Left colon (tissue), 2 donors: ENCODE measurements at regions not wholly inside any gene's neighbourhood (a gene's known extent, or its start where the extent isn't known, plus 50 kb on each side); places are given as distances from the start of the nearest gene placed in this dataset.

Source experiments
- ATAC-seq: fragments of 200-7000 bp; cut with Tn5 transposase; one replicate; pipeline ENCODE4 v1.9.1; 2020; ENCODE audit warnings: mild to moderate bottlenecking, moderate library complexity
- DNase-seq, 2 donors: peaks; one replicate each; pipeline ENCODE4 v3.0.0-alpha.2; 2020
- intact Hi-C, 2 donors: fragments of 100-400 bp; cut with DNase I in 1 of 2; cut with micrococcal nuclease in 1 of 2; formaldehyde crosslinking; loops; one replicate each; pipeline versions ENCODE4 v1.11.2 to v1.14.0; 2022; cut with DNase I, micrococcal nuclease
- donor health status: DM: no; HTN: no; CAD: no.
- donor health status: DM: yes; HTN: yes; CAD: no.

DNA sequence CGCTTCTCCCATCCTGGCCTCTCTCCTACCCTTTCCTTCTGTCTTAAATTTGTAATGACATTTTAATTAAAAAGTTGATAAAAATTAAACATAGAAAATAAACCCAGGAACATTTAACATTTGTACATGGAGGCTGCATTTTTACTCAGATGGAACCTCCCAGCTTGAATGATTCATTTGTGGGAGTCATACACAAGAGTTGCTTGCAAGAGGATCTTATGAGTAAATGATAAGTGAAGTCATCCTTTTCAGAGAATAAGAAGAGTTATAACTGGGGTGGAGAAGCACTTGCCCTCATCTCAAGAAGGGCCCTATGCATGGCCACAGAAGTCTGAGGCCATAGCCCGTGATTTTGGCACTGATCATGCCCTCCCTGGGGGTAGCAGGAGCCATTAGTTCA lies 482.9 kb upstream of the BOD1L1 start:
- no peak for ATAC-seq
- intact Hi-C loops = no loop called here
- no peak for DNase-seq

DNA sequence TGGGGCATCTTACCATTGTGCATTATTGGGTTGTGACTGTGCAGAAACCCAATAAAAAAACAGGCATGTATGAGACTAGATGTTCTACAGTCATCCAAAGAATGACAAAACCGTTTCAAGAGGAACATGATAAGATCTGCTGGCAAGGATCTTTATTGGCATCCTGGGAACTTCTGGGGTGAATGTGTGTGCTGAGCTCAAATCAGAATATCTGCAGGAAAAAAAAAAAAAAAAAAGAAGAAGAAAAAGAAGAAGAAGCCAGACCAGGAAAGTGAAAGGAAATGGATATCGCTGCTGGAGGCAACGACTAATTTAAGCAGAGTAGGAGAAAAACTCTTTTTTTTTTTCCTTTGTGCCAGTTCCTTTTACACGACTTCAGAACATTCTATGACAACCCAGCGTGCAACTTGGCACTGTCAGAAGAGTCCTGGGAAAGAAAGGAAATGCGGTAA lies 484.2 kb upstream of the BOD1L1 start:
- ATAC-seq = no peak
- intact Hi-C loops = no loop called here
- no peak for DNase-seq

DNA sequence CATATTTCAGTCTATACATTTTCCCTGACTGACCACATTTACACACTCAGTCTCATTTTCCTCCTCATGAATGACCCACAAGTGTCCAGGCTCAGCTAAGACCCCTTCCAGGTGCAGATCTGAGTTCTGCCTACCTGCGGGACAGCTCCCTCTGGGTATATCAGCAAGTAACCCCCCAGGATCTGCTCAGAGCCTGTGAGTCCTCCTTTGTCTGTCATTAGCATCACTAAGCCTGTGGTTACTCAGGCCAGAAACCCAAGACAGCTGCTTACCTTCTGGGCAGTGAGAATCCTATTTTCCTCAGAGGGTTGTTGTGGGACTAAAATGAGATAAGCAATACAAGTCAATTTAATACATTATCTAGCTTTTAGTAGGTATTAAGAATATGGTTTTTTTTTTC lies 487.6 kb upstream of the BOD1L1 start:
- intact Hi-C loops = no loop called here
- ATAC-seq = no peak
- DNase-seq = no peak

DNA sequence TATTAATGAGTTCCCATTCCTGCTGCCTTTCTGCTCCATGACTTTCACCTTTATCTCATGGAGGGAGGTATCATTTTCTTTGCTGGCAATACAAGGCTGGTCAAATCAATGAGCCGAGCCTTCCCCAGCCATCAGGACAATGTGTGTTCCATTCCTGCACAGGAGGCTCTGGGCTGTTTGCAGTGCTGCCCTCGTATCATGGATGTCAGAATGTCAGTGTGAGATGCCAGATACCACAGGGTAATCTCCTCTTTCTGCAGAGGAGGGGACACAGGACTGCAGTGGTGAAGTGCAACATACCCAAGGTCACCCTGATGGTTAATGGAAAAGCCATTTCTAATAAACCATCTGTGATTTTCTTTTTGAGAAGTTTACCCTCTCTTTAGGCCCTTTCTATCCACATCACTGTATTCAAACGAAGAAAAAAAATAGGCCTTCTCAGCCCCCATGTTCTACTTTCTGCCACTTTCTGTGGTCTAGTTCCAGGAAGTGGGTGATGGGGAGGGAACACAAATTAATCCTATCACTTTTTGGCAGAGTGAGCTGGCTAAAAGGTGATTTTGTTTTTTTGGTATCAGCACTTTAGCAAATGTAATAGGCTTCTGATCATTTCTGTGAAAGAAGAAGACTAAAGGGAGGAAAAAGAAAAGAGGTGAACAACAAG lies 490.2 kb upstream of the BOD1L1 start:
- intact Hi-C loops = no loop called here
- ATAC-seq = no peak

DNA sequence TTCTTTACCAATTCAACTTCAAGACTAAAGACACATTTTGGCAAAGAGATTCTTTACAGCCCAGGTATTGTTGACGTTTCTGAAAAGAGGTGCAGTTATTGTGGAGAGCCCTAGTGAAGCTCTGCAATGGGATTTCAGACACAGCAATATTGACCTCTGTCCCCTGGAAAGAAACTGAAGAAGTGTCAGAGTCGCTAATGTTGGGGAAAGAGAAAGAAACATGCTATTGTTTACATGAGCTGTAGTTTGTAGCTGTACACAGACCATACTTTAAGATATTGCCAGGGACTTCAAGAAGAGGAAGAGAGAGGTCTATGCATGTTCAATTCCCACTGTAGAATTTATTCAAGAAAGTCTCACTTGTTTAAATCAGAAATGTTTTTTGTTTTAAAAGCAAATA lies 497.3 kb upstream of the BOD1L1 start:
- intact Hi-C loops = no loop called here
- ATAC-seq (no peak), DNase-seq (no peak)

More for the DNA sequence above, 490.2 kb upstream of the BOD1L1 start:
- DNase-seq = no peak

DNA sequence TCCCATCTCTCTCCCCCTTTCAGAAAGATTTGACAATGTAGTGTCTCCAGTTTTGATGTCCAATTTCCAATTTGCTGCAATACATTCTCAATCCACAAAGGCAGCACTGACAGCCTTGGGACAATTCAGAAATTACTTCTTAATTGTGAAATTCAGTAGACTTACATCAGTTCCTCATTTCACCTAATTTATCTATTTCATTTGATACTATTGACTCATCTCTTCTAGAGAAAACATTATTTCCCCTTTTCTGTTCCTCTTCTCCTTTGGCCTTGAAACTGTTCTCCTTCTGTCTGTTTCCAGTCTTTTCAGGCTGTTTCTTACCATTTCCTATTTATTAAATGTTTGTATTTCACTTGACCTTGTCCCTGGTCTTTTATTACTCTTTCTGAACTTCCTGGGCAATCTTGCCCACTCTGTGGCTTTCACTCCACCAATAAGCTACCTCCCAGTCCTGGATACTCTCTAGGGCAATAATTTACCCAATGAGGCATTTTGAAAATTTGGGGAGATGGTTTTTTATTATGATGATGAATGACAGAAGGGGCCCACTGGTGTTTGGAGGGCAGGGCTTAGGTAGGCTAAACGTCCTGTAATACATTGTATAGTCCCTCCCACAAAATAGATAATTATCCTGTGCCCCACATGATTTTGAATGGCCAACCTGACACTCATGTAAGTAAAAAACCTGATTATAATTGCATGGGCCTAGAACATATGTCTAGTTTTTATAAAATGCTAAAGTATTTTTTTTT lies 498.0 kb upstream of the BOD1L1 start:
- DNase-seq = no peak
- intact Hi-C loops = no loop called here
- no peak for ATAC-seq

DNA sequence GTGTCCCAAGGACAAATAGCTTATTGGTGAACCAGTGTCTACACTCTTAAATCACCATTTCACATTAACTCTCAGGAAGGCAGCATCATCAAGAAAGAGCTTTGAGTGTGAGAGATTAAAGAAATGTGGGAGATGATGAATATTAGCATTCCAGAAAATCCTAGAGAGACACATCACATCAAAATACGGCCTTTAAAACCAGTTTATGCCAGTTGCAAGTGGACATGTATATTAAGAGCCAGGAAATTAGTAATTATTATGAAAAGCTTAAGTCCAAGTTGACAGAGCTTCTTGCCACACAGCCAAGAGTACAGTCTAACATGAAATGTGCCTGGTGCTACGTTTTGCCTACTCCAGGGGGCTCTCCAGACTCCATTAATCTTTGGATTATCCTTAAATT lies 503.0 kb upstream of the BOD1L1 start:
- no peak for ATAC-seq
- intact Hi-C loops = no loop called here
- DNase-seq = no peak

DNA sequence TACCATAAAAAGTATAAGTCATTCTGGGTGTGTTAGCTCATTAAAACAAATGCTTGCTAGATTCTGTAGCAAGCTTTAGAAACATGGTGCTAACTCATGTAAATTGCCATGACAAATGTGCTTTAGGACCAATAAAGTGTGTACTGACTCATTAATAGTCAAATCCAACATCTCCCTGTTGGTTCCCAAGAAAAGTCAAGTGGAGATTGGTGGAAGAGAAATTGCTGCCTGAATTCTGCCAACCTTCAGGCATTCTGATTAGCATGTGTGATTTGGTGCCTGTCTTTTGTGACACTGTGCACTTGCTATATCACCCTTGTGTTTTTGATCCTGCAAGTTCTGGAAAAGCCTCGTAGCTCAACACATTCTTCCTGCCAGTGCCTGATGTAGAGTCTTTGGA lies 503.8 kb upstream of the BOD1L1 start:
- intact Hi-C loops = no loop called here
- ATAC-seq = no peak

DNA sequence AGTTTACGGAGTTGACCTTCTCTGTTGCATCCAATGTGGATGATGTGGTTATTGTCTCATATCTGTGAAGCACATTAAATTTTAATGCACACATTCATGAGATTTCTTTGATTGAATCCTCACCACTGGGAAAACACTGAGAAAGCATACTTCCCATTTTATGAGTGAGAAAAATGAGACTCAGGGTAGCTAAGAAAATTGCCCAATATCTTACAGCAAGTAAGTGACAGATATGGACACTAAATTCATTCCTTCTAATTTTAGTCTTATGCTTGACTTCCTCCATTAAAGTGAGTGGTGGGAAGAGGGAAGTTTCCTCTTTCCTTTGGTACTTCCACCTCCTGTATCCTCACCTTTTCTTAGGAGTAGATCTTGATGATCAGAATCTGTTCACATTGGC lies 504.8 kb upstream of the BOD1L1 start:
- DNase-seq (no peak), ATAC-seq (no peak)
- intact Hi-C loops = no loop called here

More for the DNA sequence above, 503.8 kb upstream of the BOD1L1 start:
- DNase-seq = no peak

DNA sequence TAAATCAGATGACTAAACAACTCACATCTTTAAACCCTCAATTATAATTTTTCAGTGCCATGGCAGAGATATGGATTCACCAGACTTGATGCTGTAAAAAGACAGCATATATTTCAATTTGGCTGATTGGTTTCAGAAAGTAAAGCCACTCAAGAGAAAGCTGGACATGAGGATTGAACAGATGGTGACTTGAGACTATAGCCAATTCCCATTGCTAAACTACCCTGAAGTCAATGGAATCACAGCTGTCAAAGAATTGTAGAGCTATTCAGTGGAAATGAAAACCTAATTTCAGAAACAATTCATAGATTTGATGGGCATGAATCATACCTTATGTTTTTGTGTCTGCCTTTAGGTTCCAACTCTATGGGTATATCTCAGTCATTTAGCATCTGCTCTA lies 510.6 kb upstream of the BOD1L1 start:
- intact Hi-C loops = no loop called here
- DNase-seq (no peak), ATAC-seq (no peak)

DNA sequence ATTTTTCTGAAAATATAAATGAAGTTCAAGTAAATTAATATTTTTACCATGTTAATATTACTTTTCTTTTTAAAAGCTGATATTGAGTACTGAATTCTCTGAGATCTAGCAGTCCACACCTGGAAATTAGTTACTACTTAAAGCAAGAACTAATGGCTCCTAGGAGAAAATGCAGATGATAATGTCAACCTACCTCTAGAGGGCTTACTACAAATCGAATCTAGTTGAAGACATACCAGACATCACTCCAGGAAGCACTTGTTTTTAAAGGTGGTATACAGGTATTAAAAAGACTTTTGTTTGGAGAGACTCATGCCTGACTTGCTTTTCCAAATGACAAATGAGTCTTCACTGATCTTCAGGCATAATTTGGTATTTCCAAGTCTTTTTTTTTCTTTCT lies 516.4 kb upstream of the BOD1L1 start:
- no peak for ATAC-seq
- no peak for DNase-seq

DNA sequence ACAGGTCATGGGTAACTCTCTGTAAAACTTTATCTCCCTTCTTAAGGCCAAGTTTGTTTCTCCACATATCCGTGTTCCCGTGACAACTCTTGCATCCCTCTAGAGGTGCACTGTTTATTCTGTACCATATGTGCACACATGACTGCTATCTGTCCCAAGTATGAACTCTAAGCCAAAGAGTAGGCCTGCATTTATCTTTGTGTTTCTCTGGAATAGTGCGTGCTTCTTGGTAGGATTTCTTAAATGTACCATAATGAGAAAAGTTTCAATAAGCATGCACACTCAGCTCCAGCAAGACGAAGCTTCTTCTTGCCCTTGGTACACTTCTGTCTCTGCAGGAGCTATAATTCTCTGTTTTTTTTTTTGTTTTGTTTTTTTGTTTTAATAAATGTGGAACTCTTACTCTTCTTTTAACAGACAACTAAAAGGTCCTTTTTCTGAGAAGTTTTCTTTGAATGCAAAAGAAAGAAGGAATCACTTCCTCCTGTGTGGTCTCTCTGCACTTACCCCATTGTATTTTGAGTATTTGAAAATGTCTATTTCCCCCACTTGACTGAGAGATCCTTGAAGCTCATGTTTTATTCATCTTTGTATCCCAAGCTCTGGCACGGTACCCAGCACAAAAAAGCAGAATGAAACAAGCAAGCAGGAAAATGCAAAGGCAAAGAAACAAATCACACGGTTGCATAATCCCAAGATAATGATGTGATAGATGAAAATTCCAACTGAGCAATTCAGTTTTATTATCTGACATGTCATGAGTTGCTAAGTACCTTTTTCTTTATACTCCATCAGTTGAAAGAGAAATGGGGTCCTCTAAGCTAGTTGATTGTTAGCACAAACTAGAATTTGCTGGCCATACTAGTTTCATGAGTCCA lies 521.9 kb upstream of the BOD1L1 start:
- intact Hi-C loops = no loop called here

More for the DNA sequence above, 516.4 kb upstream of the BOD1L1 start:
- intact Hi-C loops = no loop called here

DNA sequence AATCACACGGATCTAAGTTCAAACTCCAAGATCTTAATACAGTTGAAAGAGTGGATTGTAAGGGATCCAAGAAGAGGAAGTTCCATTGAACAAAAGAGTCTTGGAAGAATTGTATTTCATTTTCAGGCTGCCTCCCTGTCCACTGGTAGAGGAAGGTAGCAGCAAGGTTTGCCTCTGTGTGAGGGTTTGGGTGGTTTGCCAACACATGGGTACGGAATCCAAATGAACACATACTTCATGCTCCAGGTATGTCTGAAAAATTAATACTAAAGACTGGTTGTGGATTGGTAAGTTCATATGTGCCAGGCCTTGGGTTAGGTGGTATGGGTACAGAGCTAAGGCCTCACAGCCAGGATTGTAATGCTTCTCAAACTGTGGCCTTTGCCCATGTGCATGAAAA lies 523.6 kb upstream of the BOD1L1 start:
- intact Hi-C loops = no loop called here
- no peak for ATAC-seq
- no peak for DNase-seq

More for the DNA sequence above, 521.9 kb upstream of the BOD1L1 start:
- no peak for DNase-seq
- no peak for ATAC-seq

DNA sequence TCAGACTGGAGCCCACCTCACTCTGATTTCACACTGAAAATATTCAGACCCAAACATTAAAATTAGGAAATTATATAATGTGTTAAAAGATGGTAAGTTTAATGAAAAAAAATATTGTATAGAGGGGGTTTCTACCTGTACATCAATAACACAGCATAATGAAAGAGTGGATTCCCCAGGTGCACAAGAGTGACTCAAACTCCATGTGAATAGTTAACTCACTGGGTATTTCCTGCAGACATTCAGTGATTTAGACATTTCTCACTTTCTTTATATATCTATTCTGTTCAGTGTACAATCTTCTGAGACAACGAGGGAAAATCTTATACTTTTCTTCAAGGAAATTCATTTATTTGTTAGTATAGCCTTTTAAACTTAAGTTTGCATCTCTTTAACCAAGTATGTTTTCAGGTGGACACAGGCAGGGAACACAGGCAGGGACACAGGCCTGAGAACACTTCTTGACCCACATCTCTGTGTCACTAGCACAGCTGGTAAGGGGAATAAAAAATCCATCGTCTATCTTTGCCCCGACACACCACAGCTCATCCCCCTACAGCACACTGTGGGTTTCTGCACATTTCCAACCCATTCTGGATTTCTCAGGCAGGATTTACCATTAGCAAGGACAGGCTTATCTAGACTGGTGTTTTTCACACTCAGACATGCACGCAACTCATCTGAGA lies 525.5 kb upstream of the BOD1L1 start:
- intact Hi-C loops = no loop called here
- no peak for DNase-seq
- ATAC-seq = no peak

DNA sequence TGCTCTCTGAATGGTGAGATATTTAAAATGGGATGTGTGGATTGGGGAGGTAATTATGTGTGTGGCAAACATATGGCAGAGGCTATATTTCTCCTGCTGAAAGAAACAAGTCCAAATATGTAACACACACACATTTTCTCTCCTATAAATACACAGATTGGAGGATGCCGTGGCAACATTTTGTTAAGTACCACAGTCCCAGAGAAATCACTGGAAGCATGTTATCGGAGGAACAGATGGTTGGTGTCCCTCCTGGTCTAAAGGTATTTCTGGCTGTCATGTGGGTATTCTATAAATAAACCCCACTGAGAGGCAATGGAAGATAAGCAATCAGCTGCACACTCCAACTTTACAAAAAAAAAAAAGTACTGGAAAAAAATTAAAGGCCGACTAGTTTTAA lies 528.3 kb upstream of the BOD1L1 start:
- DNase-seq (no peak), ATAC-seq (no peak)
- intact Hi-C loops = no loop called here

DNA sequence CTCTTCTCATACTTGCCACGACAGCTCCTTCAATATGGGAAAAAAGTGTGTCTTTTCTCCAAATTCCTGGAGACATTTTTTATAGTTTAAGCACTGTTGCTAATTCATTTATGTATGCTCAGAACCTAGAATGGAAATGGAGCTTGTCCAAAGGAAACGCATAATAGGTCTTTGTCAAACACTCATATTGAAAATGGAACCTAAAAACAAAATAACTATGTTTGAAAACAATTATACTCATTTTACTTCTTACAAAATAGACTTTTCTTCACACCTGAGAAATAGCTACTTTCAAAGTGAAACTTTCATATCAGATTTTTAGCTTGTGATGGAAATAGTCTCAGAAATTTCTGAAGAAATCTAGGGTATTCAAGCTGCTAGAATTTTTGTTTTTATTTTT lies 529.7 kb upstream of the BOD1L1 start:
- intact Hi-C loops = no loop called here
- ATAC-seq = no peak

DNA sequence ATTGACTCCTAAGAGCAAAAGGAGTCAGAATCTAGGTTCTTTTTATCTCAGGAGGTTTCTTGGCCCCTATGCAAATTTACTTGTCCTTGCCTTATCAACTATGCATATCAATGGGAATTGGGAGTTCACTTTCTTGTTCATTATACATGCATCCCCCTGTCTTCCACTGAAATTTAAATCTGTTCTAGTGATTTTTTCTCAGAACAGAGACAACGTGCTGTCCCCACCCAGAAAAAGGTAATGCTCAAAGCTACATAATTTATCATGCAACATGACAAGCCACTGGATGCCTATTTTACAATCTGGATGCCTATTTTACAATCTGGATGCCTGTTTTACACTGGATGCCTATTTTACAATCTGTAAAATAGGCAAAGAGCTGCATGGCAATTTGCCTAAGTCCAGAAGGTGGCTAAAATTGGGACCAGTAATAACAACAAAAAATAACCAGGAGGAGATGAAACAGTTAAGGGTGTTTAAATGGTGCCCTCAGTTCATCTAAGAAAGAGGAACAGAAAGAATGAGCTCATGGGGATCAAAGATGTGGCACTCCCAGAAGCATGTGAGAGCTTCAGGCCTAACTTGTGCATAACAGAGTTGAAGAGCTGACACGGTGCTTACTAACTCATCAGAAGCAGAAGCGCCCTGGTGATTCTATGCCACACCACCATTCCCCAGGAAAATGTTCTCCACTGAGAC lies 537.8 kb upstream of the BOD1L1 start:
- ATAC-seq (no peak), DNase-seq (no peak)
- intact Hi-C loops = no loop called here

More for the DNA sequence above, 529.7 kb upstream of the BOD1L1 start:
- no peak for DNase-seq

DNA sequence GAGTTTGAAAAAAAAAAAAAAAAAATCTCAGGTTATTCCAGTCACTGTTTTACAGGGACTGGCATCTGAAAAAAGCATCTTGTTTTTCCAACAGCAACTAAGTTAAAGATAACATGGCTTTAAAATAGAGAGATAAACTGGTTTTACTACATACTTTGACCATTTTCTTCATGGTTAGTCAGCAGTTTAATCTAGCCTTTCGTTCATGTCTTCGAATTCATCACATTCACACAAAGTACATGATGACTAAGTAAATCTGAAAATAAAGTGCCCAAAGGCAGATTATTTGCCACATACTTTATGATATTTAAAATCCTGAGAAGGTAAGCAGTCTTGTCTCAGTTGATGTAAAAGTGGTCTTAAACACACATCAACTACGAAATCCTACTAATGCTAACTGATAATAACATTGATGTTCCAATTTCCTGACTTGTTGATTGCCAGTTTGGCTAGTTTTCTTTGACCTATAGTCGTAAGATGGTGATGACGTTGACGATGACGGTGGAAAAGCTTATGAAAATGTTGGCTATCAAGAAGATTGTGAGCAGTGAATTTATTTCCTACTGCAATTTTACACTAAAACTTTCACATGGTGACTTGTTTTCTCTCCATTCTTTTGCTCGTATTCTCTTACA lies 540.5 kb upstream of the BOD1L1 start:
- ATAC-seq (no peak), DNase-seq (no peak)
- intact Hi-C loops = no loop called here
